Tibial nerve (tissue), 4 donors: ENCODE measurements at regions not wholly inside any gene's neighbourhood (a gene's known extent, or its start where the extent isn't known, plus 50 kb on each side); places are given as distances from the start of the nearest gene placed in this dataset.

ENCODE experiments used
- DNase-seq, 2 donors: peaks; one replicate each; pipeline ENCODE4 v3.0.0-alpha.2; 2019; ENCODE audit warnings: low spot score in 2 of 2
- H3K27ac ChIP-seq, 4 donors: fragments of 200-600 bp; sonication (generic) in 3 of 4; one replicate each; pipeline ENCODE4 v1.5.1; 2017 to 2019; ENCODE audit warnings: mild to moderate bottlenecking in 1 of 4
- H3K27me3 ChIP-seq, 2 donors: fragments of 200-600 bp; sonication (generic) in 1 of 2; one replicate each; pipeline versions ENCODE4 v1.5.1 to v1.6.0; 2017 to 2019
- H3K36me3 ChIP-seq, 3 donors: fragments of 200-600 bp; sonication (generic); one replicate each; pipeline ENCODE4 v1.5.1; 2018 to 2019
- H3K4me1 ChIP-seq, 4 donors: fragments of 200-600 bp; sonication (generic) in 3 of 4; one replicate each; pipeline ENCODE4 v1.5.1; 2017 to 2019
- H3K4me3 ChIP-seq, 4 donors: fragments of 200-600 bp; sonication (generic) in 3 of 4; one replicate each; pipeline ENCODE4 v1.5.1; 2017 to 2019; ENCODE audit warnings: mild to moderate bottlenecking in 1 of 4, moderate library complexity in 1 of 4
- H3K9me3 ChIP-seq, 4 donors: fragments of 200-600 bp; sonication (generic) in 3 of 4; one replicate each; pipeline ENCODE4 v1.5.1; 2017 to 2019
- CTCF ChIP-seq, 5 experiments: fragments of 200-600 bp in 3 of 5; fragments of 450-650 bp in 2 of 5; sonication (generic) in 3 of 5; IDR thresholded peaks; one replicate each; pipeline ENCODE4 v1.5.1; 2016 to 2019; ENCODE audit warnings: antibody characterized with exemption in 5 of 5, mild to moderate bottlenecking in 3 of 5, moderate library complexity in 2 of 5
- EP300 ChIP-seq, 2 donors: sonication (generic); formaldehyde crosslinking; IDR thresholded peaks; one replicate each; pipeline ENCODE4 v1.6.1; 2017; ENCODE audit warnings: antibody characterized with exemption in 2 of 2, mild to moderate bottlenecking in 1 of 2
- POLR2A ChIP-seq, 2 donors: fragments of 450-650 bp; IDR thresholded peaks; one replicate each; pipeline ENCODE4 v1.6.1; 2017; ENCODE audit warnings: antibody characterized with exemption in 2 of 2, mild to moderate bottlenecking in 2 of 2, moderate library complexity in 2 of 2
- WGBS, 2 donors: methylation state at CpG; one replicate each; pipeline ENCODE4 v1.1.5; 2018; 5-methylcytosine and 5-hydroxymethylcytosine counted together

- no peak for DNase-seq
- H3K36me3 ChIP-seq: no peaks in the 10 kb centered on the region
- H3K27ac ChIP-seq: no peak overlapping the region
- H3K27me3 ChIP-seq: peaks cover 0 to 6% of the 10 kb centered on the region in 2 donors
- H3K4me1 ChIP-seq: peaks cover 0 to 7% (median 0%) of the 10 kb centered on the region in 4 donors
- no peaks in the 10 kb centered on the region for H3K9me3 ChIP-seq
- no peak overlapping the region for H3K4me3 ChIP-seq
- TF ChIP-seq CTCF (IDR thresholded peaks at IDR 0.05) (no peak), EP300 (IDR thresholded peaks at IDR 0.05) (no peak), POLR2A (IDR thresholded peaks at IDR 0.05) (no peak)
- WGBS, 2 donors: 88 to 89% methylated on average over 10 of the region's 10 CpGs
Measured at GRCh38 chr14:94995551-94995950, 161.8 kb downstream of the DICER1 start.

DNA sequence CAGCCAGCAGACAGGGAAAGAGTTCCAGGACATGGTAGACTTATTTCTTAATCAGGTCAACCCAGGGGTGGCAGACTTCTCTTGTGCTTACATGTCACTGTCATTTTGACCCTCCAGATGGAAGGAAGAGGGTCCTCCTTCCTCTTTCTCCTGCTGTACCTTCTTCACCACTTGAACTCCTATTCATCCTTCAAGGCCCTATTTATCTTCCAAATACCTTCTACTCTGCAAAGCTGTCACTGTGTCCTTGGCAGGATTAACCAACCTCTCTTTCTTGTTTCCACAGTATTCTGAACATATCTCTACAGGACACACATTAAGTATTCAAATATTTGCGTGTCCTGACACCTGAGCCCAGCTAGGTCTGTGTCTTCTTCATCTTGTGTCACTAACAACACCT lies 163.1 kb downstream of the DICER1 start:
- DNase-seq: no peak

GRCh38 chr14:94992046-94992445 lies 165.3 kb downstream of the DICER1 start:
- Histone ChIP-seq H3K9me3 (peaks cover 0 to 10% (median 0%) of the 10 kb centered on the region in 4 donors), H3K36me3 (no peaks in the 10 kb centered on the region), H3K27me3 (no peaks in the 10 kb centered on the region), H3K27ac (no peak overlapping the region), H3K4me3 (no peak overlapping the region), H3K4me1 (peaks cover 0 to 7% (median 0%) of the 10 kb centered on the region in 4 donors)
- TF ChIP-seq POLR2A (IDR thresholded peaks at IDR 0.05) (no peak), EP300 (IDR thresholded peaks at IDR 0.05) (peak in 1 of 2 donors; percentile 33)
- no peak for DNase-seq

More for the DNA sequence above, 163.1 kb downstream of the DICER1 start:
- H3K4me3 ChIP-seq: no peak overlapping the region
- H3K27ac ChIP-seq: no peak overlapping the region
- H3K36me3 ChIP-seq: no peaks in the 10 kb centered on the region
- 94 to 95% methylated on average over 1 of the region's 1 CpG for WGBS, 2 donors
- no peaks in the 10 kb centered on the region for H3K9me3 ChIP-seq
- peaks cover 0 to 6% of the 10 kb centered on the region in 2 donors for H3K27me3 ChIP-seq
- TF ChIP-seq EP300 (IDR thresholded peaks at IDR 0.05) (no peak), CTCF (IDR thresholded peaks at IDR 0.05) (no peak), POLR2A (IDR thresholded peaks at IDR 0.05) (no peak)
- H3K4me1 ChIP-seq: peaks cover 0 to 7% (median 0%) of the 10 kb centered on the region in 4 donors

DNA sequence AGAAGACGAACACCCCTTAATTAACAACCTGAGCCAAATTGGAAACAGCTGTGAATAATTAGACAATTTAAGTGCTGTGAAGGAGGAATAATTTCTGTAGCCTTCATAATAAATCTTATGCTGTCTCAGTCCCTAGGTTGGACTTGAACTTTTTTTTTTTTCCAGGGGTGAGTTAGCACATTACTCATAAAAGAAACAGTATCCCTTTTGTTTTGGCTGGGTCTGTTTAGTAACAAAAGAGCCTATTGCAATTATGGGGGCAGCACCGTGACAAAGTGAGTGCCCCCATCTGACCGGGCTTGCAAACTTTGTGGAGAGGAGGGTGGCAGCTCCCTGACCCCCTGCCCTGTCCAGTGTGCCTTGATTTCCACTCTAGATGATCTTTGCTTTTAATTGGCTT lies 167.4 kb downstream of the DICER1 start:
- no peak for DNase-seq
- no peak overlapping the region for H3K27ac ChIP-seq
- 41 to 49% methylated on average over 3 of the region's 3 CpGs for WGBS, 2 donors
- no peak overlapping the region for H3K4me3 ChIP-seq
- no peaks in the 10 kb centered on the region for H3K27me3 ChIP-seq
- no peaks in the 10 kb centered on the region for H3K36me3 ChIP-seq
- H3K9me3 ChIP-seq: peaks cover 0 to 14% (median 0%) of the 10 kb centered on the region in 4 donors
- no peak for TF ChIP-seq EP300 (IDR thresholded peaks at IDR 0.05)
- TF ChIP-seq POLR2A (IDR thresholded peaks at IDR 0.05): no peak
- no peak for TF ChIP-seq CTCF (IDR thresholded peaks at IDR 0.05)
- peaks cover 0 to 7% (median 0%) of the 10 kb centered on the region in 4 donors for H3K4me1 ChIP-seq

DNA sequence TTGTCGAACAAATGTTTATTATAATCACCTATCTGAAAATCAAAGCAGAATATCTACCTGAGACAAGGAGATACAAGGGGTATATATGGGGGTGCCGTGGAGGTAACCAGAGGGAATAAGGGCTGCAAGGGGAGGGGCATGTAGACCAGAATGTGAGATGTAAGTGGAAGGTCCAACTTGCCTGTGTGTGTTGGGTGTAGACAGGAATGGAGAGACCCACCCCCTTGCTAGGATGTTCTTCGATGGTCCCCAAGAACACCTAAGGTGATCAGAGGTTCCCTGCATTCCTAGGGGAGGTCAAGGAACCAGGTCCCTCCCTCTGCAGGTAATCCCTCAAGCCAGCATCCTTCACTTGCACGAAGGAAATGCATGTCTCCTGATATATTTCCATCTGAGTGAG lies 167.9 kb downstream of the DICER1 start:
- 79 to 86% methylated on average over 4 of the region's 4 CpGs for WGBS, 2 donors
- H3K36me3 ChIP-seq: no peaks in the 10 kb centered on the region
- H3K27me3 ChIP-seq: no peaks in the 10 kb centered on the region
- TF ChIP-seq CTCF (IDR thresholded peaks at IDR 0.05) (no peak), EP300 (IDR thresholded peaks at IDR 0.05) (no peak), POLR2A (IDR thresholded peaks at IDR 0.05) (no peak)
- H3K4me1 ChIP-seq: peaks cover 0 to 7% (median 0%) of the 10 kb centered on the region in 4 donors
- H3K27ac ChIP-seq: no peak overlapping the region
- no peak for DNase-seq
- peaks cover 0 to 14% (median 0%) of the 10 kb centered on the region in 4 donors for H3K9me3 ChIP-seq
- H3K4me3 ChIP-seq: no peak overlapping the region

- Histone ChIP-seq H3K4me1 (peaks cover 0 to 7% (median 0%) of the 10 kb centered on the region in 4 donors), H3K9me3 (peaks cover 0 to 20% (median 0%) of the 10 kb centered on the region in 4 donors), H3K36me3 (no peaks in the 10 kb centered on the region), H3K27me3 (no peaks in the 10 kb centered on the region), H3K27ac (no peak overlapping the region), H3K4me3 (no peak overlapping the region)
- no peak for DNase-seq
- TF ChIP-seq EP300 (IDR thresholded peaks at IDR 0.05): no peak
- TF ChIP-seq POLR2A (IDR thresholded peaks at IDR 0.05): no peak
- no peak for TF ChIP-seq CTCF (IDR thresholded peaks at IDR 0.05)
- WGBS, 2 donors: 94 to 96% methylated on average over 2 of the region's 2 CpGs
Measured at GRCh38 chr14:94987409-94987808, 169.9 kb downstream of the DICER1 start.
